ENCODE measurements at regions not wholly inside any gene's neighbourhood (a gene's known extent, or its start where the extent isn't known, plus 50 kb on each side); places are given as distances from the start of the nearest gene placed in this dataset.

- no peaks in the 10 kb centered on the region for H3K36me3 ChIP-seq
- no peak overlapping the region for H3K4me3 ChIP-seq
- intact Hi-C loops (cut with DNase I) = no loop called here
- no peaks in the 10 kb centered on the region for H3K27me3 ChIP-seq
- H3K4me1 ChIP-seq (ENCODE audit: insufficient read depth) = no peaks in the 10 kb centered on the region
- no peak for DNase-seq
- TF ChIP-seq EP300 (IDR thresholded peaks at IDR 0.05) (no peak), POLR2A (IDR thresholded peaks at IDR 0.05) (no peak)
- TF ChIP-seq, protein P1, sequence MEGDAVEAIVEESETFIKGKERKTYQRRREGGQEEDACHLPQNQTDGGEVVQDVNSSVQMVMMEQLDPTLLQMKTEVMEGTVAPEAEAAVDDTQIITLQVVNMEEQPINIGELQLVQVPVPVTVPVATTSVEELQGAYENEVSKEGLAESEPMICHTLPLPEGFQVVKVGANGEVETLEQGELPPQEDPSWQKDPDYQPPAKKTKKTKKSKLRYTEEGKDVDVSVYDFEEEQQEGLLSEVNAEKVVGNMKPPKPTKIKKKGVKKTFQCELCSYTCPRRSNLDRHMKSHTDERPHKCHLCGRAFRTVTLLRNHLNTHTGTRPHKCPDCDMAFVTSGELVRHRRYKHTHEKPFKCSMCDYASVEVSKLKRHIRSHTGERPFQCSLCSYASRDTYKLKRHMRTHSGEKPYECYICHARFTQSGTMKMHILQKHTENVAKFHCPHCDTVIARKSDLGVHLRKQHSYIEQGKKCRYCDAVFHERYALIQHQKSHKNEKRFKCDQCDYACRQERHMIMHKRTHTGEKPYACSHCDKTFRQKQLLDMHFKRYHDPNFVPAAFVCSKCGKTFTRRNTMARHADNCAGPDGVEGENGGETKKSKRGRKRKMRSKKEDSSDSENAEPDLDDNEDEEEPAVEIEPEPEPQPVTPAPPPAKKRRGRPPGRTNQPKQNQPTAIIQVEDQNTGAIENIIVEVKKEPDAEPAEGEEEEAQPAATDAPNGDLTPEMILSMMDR (IDR thresholded peaks at IDR 0.05) = no peak
- H3K9me3 ChIP-seq = no peaks in the 10 kb centered on the region
- WGBS, 3 donors = 63 to 75% (median 67%) methylated on average over 2 of the region's 2 CpGs
- H3K27ac ChIP-seq = no peak overlapping the region
Observed at GRCh38 chr4:19941434-19941833, 310.3 kb upstream of the SLIT2 start.

- intact Hi-C loops (cut with DNase I) = no loop called here
- Histone ChIP-seq H3K9me3 (no peaks in the 10 kb centered on the region), H3K4me1 (ENCODE audit: insufficient read depth) (no peaks in the 10 kb centered on the region), H3K36me3 (no peaks in the 10 kb centered on the region), H3K4me3 (no peak overlapping the region), H3K27ac (no peak overlapping the region), H3K27me3 (no peaks in the 10 kb centered on the region)
- no peak for TF ChIP-seq EP300 (IDR thresholded peaks at IDR 0.05)
- TF ChIP-seq, protein P1 (IDR thresholded peaks at IDR 0.05) = no peak
- TF ChIP-seq POLR2A (IDR thresholded peaks at IDR 0.05) = no peak
- no peak for DNase-seq
- 62 to 72% (median 68%) methylated on average over 1 of the region's 1 CpG for WGBS, 3 donors
Observed at GRCh38 chr4:19940861-19941260, 310.8 kb upstream of the SLIT2 start.

- 25 to 33% (median 31%) methylated on average over 3 of the region's 3 CpGs for WGBS, 3 donors
- no peaks in the 10 kb centered on the region for H3K4me1 ChIP-seq (ENCODE audit: insufficient read depth)
- no peak for TF ChIP-seq EP300 (IDR thresholded peaks at IDR 0.05)
- TF ChIP-seq POLR2A (IDR thresholded peaks at IDR 0.05) = no peak
- TF ChIP-seq, protein P1 (IDR thresholded peaks at IDR 0.05) = no peak
- H3K4me3 ChIP-seq = no peak overlapping the region
- no peaks in the 10 kb centered on the region for H3K27me3 ChIP-seq
- intact Hi-C loops (cut with DNase I) = no loop called here
- H3K36me3 ChIP-seq = no peaks in the 10 kb centered on the region
- no peaks in the 10 kb centered on the region for H3K9me3 ChIP-seq
- no peak for DNase-seq
- H3K27ac ChIP-seq = no peak overlapping the region
Observed at GRCh38 chr4:19936476-19936875, 315.2 kb upstream of the SLIT2 start.

- intact Hi-C loops (cut with DNase I) = no loop called here
- WGBS, 3 donors = 62 to 94% (median 88%) methylated on average over 3 of the region's 3 CpGs
- H3K9me3 ChIP-seq = no peaks in the 10 kb centered on the region
- H3K27ac ChIP-seq = no peak overlapping the region
- no peak for TF ChIP-seq POLR2A (IDR thresholded peaks at IDR 0.05)
- TF ChIP-seq EP300 (IDR thresholded peaks at IDR 0.05) = no peak
- TF ChIP-seq, protein P1 (IDR thresholded peaks at IDR 0.05) = no peak
- no peaks in the 10 kb centered on the region for H3K4me1 ChIP-seq (ENCODE audit: insufficient read depth)
- no peak for DNase-seq
- H3K27me3 ChIP-seq = no peaks in the 10 kb centered on the region
- H3K4me3 ChIP-seq = no peak overlapping the region
- H3K36me3 ChIP-seq = no peaks in the 10 kb centered on the region
Observed at GRCh38 chr4:19930742-19931141, 321.0 kb upstream of the SLIT2 start.

DNA sequence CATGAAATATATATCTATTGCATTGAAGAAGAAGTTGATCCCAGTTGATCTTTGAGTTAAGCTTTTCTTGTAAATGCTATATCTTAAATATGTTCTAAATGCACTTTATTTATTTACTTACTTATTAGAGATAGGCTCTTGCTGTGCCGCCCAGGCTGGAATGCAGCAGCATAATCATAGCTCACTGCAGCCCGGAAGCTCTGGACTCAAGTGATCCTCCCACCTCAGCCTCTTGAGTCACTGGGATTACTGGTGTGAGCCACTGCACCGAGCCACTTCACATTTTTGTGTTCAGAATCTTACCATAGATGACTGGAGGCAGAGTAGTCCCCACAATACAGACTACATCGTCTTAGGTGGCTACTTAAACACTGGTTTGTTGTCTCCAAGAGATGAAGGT, 324.3 kb upstream of the SLIT2 start:
- Histone ChIP-seq H3K4me3 (no peak overlapping the region), H3K4me1 (ENCODE audit: insufficient read depth) (no peaks in the 10 kb centered on the region), H3K27ac (no peak overlapping the region), H3K27me3 (no peaks in the 10 kb centered on the region), H3K36me3 (no peaks in the 10 kb centered on the region), H3K9me3 (no peaks in the 10 kb centered on the region)
- WGBS, 3 donors = 79 to 83% (median 80%) methylated on average over 4 of the region's 4 CpGs
- intact Hi-C loops (cut with DNase I) = no loop called here
- no peak for DNase-seq
- TF ChIP-seq, protein P1 (IDR thresholded peaks at IDR 0.05) = no peak
- no peak for TF ChIP-seq EP300 (IDR thresholded peaks at IDR 0.05)
- TF ChIP-seq POLR2A (IDR thresholded peaks at IDR 0.05) = no peak
